Ishikawa (cell line): ENCODE measurements at regions not wholly inside any gene's neighbourhood (a gene's known extent, or its start where the extent isn't known, plus 50 kb on each side); places are given as distances from the start of the nearest gene placed in this dataset.

Experiments
- CEBPB ChIP-seq: IDR thresholded peaks from 2 replicates; pipeline ENCODE4 v1.6.1; 2012
- EP300 ChIP-seq: IDR thresholded peaks from 2 replicates; pipeline ENCODE4 v1.6.1; 2012; ENCODE audit warnings: borderline replicate concordance
- MAX ChIP-seq: IDR thresholded peaks from 2 replicates; pipeline ENCODE4 v1.6.1; 2012
- RAD21 ChIP-seq: IDR thresholded peaks from 2 replicates; pipeline ENCODE4 v1.6.1; 2012; ENCODE audit warnings: low read depth
- REST ChIP-seq: IDR thresholded peaks from 2 replicates; pipeline ENCODE4 v1.6.1; 2012; ENCODE audit warnings: low read depth, mild to moderate bottlenecking
- TAF1 ChIP-seq: IDR thresholded peaks from 2 replicates; pipeline ENCODE4 v1.6.1; 2012; ENCODE audit warnings: low read depth, mild to moderate bottlenecking
- TCF12 ChIP-seq: IDR thresholded peaks from 2 replicates; pipeline ENCODE4 v1.6.1; 2012; ENCODE audit warnings: low read depth

GRCh38 chr2:60246583-60246982 is 306.9 kb downstream of the BCL11A start:
- TF ChIP-seq CEBPB: no peak
- TF ChIP-seq TCF12: no peak
- TF ChIP-seq RAD21: no peak
- no peak for TF ChIP-seq REST
- TF ChIP-seq TAF1: no peak
- TF ChIP-seq EP300: no peak
- no peak for TF ChIP-seq MAX
